ENCODE measurements at regions not wholly inside any gene's neighbourhood (a gene's known extent, or its start where the extent isn't known, plus 50 kb on each side); places are given as distances from the start of the nearest gene placed in this dataset.
"Not testable (repeated sequence)": the region's sequence is repeated elsewhere in the genome, so short reads cannot be mapped to it uniquely, and the experiment has no call there.

DNA sequence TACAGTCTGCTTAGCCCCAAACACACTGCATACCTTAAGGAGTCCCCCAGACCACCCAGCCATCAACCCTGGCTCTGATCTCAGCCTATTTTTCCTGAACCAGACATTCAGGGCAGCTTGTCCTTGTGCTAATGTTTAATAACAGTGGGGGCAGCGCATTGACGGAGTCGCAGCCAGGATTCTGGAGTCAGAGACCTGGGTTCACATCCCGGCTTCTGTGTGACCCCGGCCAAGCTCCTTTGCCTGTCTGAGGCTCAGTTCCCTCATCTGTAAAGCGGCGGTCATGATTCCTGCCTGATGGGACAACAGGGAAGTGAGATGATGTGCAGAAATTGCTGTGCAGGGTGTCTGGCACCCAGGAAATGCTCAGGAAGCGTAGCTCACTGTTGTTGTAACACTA, 63.1 kb downstream of the MATN1 start:
- no peak for DNase-seq (ENCODE audit: low read depth in 2 of 2)

GRCh38 chr1:30659702-30660101, 63.7 kb downstream of the MATN1 start:
- DNase-seq (ENCODE audit: low read depth in 2 of 2), result no peak

- DNase-seq (ENCODE audit: low read depth in 2 of 2), result not testable (repeated sequence)
Observed at GRCh38 chr1:30658375-30658774, 65.0 kb downstream of the MATN1 start.

DNA sequence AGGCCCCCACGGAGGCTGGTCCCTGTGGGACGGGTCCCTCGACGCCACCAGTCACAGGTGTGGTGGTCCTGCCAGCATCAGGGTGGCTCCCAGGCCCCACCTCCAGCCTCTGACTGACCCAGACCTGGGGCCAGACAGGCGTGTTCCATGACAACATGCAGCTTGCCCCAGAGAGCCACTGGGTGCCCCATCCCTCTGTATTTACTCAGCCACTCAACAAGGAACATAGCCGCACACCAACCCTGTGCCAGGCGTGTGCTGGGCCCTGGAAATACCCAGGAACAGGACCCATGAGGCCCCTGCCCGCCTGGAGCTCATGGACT, 65.4 kb downstream of the MATN1 start:
- no peak for DNase-seq (ENCODE audit: low read depth in 2 of 2)

DNA sequence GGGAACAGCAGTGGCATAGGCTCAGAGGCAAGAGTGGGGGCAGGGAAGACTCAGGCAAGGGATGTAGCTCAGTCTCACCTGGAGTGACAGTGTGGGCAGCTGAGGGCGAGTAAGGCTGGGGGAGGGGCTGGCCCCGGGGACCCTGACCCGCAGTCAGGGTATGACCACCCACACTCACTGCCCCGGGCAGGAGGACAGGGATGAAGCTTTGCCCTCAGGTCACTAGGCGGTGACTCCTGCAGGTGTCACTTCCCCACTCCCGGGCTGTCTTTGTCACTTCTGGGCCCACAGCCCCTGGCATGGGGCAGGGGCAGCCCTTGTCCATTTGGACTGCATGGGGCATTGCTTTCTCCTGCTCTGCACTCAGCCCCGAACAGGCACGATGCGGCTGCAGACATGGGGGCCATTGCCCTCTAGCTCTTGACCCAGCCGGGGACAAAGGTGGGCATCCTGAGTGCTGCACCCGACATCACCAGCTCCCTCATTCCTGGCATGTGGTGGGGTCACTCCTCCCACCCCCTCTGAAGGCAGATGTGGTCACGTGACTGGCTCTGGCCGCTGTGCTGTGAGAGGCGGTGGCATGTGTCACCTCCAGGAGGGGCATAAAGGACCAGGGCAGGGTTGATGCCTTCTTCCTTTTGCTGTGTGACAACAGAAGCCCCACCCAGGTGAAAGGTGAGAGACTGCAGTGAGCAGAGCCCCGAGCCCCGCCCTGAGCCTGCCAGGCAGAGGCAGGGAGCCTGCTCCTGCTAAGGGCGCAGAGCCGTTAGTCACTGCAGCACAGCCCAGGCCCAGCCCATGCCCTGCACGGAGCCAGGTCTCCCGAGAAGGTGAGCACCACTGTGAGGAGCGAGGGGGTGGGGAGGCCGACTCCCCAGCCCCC, 66.0 kb downstream of the MATN1 start:
- DNase-seq (ENCODE audit: low read depth in 2 of 2), result no peak

DNA sequence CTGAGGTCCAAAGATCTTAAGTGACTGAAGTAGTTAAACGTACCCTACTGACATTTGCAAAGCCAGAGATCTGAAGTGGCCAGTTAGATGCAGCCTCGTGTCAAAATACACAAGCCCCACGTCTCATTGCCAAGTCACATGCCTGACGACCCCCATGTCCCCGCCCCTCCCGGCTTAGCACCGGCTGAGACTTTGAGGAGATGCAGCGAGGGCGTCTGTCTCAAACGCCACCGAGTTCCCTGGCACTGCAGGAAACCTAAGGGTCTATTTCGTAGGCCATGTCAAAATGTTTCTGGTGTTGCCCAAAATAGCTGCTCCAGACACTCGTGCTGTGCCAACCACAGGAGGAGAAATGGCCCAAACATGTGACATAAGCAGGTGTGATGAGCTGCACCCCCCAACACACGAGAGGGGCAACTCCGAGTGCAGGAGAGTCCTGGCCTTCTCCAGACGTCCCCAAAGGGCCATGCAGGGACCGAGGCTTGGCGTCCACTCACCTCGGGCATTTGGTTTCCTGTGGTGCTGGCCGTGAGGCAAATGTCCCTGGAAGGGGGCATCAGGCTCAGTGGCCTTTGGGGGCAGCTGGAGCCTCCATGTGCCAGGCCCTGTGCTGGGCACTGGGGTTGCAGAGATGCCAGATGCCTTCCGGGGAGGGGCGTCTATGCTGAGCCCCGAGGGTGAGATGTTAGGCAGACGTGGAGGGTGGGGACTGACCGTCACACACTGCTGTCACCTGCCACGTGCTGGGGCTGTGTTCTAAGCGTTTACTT, 67.0 kb downstream of the MATN1 start:
- DNase-seq (ENCODE audit: low read depth in 2 of 2), result no peak

- no peak for DNase-seq (ENCODE audit: low read depth in 2 of 2)
Observed at GRCh38 chr1:30655672-30656071, 67.7 kb downstream of the MATN1 start.

DNA sequence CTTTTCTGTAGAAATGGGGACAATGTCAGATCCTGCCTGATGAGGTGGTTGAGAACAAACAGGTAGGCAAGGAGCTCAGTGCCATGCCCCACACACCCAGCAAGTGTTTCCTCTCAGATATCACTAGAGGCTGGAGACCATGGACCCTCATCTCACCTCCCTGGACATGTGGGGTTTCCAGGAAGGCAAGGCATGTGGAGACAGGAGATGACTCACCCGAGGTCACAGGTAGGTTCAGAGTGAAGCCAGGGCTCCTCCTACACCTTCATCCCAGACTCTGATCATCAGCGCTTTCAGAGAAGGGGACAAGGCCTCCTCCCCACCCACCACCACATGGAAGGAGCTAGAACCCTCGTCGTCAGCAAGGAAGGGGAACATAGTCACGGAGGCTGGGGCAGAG, 69.2 kb downstream of the MATN1 start:
- no peak for DNase-seq (ENCODE audit: low read depth in 2 of 2)

- DNase-seq (ENCODE audit: low read depth in 2 of 2), result peak in 1 of 2 donors; percentile 58
Observed at GRCh38 chr1:30652152-30652841, 71.1 kb downstream of the MATN1 start.

GRCh38 chr1:30651395-30651794, 72.0 kb downstream of the MATN1 start:
- not testable (repeated sequence) for DNase-seq (ENCODE audit: low read depth in 2 of 2)

DNA sequence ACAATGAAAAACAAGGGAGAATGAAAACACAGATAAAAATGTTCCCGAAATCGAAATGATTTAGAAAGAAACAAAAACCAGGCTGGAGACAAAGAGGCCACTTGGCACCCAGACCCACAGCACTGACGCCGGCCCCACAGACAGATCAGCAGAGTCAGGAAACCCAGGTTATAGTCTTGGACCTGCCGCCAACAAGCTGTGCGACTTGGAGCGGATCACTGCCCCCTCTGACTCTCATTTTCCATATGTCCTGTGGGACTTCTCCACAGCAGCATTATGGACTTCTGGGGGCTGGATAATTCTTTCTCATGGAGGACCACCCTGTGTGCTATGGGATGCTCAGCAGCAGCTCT, 72.4 kb downstream of the MATN1 start:
- peak in 1 of 2 donors; percentile 68 for DNase-seq (ENCODE audit: low read depth in 2 of 2)

DNA sequence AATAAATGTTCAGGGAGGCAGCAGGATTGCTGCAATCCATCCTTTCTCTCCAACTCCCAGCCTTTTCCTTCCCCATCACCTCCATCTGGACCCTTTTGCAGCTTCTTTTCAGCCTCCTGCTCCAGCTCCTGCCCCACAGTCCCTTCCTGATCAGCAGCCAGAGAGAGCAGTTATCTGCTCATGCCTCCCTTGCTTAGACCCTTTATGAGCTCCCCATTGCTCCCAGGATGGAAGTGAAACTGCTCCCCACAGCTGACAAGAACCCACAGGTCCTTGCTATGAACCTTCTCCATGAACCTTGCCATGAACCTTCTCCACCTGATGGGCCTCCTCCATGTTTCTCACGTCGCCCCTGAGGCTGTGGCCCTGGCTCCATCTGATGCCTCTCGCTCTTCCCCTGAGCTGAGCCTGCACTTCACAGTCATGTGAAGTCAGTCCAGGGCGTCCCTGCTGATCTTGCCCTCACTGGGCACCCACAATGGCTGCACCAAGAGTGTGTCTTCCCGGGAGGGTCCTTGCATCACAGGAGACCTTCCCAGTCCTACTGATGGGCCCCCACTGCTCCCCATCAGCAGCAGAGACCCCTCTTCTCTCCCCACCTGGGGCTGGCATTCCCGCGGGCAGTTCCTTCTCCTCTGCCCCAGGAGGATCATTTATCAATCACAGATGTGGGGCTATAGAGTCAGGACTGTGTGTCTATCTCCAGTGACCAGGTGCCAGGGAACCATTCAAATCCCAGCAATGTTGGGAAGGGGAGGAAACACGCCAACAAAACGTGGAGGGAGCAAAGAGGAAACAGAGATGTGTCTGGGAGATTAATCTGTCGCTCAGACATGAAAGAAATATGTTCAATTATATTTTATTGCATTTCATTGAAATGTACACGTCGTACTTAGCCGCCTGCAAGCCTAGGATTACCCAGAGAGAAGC, 73.1 kb downstream of the MATN1 start:
- peak in 1 of 2 donors; percentile 62 for DNase-seq (ENCODE audit: low read depth in 2 of 2)

- no peak for DNase-seq (ENCODE audit: low read depth in 2 of 2)
Observed at GRCh38 chr1:30649321-30649991, 73.9 kb downstream of the MATN1 start.

DNA sequence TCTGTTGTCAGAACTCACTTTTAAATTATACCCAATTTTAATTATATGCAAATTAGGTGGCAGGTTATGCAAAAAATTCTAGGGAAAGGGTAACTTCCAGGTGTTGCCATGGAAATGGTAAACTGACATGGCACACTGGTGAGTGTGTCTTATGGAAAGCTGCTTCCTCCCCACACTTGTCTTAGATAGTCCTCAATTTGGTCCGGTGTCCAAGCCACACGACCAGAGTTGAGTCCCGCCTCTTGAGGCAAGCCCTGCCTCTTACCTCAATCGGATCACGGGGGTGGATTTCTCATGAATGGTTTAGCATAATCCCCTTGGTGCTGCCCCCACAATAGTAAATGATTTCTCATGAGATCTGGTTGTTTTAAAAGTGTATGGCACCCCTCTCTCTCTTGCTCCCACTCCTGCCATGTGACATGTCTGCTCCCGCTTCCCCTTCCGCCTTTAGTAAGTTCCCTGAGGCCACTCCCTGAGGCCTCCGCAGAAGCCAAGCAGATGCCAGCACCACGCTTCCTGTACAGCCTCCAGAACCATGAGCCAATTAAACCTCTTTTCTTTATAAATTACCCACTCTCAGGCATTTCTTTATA, 74.9 kb downstream of the MATN1 start:
- no peak for DNase-seq (ENCODE audit: low read depth in 2 of 2)

- DNase-seq (ENCODE audit: low read depth in 2 of 2), result no peak
Observed at GRCh38 chr1:30645807-30646206, 77.6 kb downstream of the MATN1 start.

- no peak for DNase-seq (ENCODE audit: low read depth in 2 of 2)
Observed at GRCh38 chr1:30642391-30643120, 80.8 kb downstream of the MATN1 start.

- no peak for DNase-seq (ENCODE audit: low read depth in 2 of 2)
Observed at GRCh38 chr1:30641572-30642353, 81.6 kb downstream of the MATN1 start.

DNA sequence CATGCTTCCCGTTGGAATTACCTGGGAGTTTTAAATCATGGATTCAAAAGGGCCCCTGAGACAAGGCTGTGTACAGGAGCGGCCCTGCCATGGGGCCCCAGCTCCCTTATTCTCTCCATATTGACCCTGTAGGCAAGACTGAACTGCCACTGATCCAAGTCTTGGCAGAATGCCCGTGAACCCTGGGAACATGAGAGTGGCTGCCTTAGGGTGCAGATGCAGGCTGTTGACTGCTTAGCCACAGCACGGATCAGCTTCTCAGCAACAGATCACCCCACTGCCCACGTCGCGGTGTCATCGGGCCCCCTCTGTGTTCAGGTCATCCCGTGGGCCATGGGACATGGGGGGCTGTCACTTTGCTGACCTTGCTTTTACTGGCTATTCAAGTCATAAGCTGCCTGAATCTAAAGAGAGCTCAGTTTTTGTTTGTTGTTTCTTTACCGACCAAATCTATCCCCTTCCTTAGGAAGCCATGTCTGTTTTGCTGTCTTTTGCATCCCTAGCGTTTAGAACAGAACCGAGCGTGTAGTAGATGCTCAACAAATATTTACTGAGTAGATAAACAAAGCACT, 83.4 kb downstream of the MATN1 start:
- no peak for DNase-seq (ENCODE audit: low read depth in 2 of 2)

Data from lung microvascular endothelial cell (primary cell).